ENCODE measurements at regions not wholly inside any gene's neighbourhood (a gene's known extent, or its start where the extent isn't known, plus 50 kb on each side); places are given as distances from the start of the nearest gene placed in this dataset.

GRCh38 chr21:41681939-41682718 lies 84.7 kb downstream of the RIPK4 start:
- no peak for TF ChIP-seq RAD21 (IDR thresholded peaks at IDR 0.05; ENCODE audit: low read length)
- TF ChIP-seq, protein P1, sequence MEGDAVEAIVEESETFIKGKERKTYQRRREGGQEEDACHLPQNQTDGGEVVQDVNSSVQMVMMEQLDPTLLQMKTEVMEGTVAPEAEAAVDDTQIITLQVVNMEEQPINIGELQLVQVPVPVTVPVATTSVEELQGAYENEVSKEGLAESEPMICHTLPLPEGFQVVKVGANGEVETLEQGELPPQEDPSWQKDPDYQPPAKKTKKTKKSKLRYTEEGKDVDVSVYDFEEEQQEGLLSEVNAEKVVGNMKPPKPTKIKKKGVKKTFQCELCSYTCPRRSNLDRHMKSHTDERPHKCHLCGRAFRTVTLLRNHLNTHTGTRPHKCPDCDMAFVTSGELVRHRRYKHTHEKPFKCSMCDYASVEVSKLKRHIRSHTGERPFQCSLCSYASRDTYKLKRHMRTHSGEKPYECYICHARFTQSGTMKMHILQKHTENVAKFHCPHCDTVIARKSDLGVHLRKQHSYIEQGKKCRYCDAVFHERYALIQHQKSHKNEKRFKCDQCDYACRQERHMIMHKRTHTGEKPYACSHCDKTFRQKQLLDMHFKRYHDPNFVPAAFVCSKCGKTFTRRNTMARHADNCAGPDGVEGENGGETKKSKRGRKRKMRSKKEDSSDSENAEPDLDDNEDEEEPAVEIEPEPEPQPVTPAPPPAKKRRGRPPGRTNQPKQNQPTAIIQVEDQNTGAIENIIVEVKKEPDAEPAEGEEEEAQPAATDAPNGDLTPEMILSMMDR (IDR thresholded peaks at IDR 0.05), result no peak
- no peak for TF ChIP-seq RCOR1 (IDR thresholded peaks at IDR 0.05; ENCODE audit: low read length)
- TF ChIP-seq EP300 (IDR thresholded peaks at IDR 0.05; ENCODE audit: borderline replicate concordance in 1 of 2, low read depth in 1 of 2, low read length in 1 of 2), result no peak
- TF ChIP-seq NFIC (IDR thresholded peaks at IDR 0.05; ENCODE audit: borderline replicate concordance), result no peak
- TF ChIP-seq MAX (IDR thresholded peaks at IDR 0.05; ENCODE audit: low read depth), result no peak
- TF ChIP-seq GATA2 (CRISPR knock-in tag; IDR thresholded peaks at IDR 0.05), result no peak
- TF ChIP-seq, protein P2, sequence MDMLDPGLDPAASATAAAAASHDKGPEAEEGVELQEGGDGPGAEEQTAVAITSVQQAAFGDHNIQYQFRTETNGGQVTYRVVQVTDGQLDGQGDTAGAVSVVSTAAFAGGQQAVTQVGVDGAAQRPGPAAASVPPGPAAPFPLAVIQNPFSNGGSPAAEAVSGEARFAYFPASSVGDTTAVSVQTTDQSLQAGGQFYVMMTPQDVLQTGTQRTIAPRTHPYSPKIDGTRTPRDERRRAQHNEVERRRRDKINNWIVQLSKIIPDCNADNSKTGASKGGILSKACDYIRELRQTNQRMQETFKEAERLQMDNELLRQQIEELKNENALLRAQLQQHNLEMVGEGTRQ (IDR thresholded peaks at IDR 0.05; ENCODE audit: borderline replicate concordance, low read depth, low read length), result no peak
- no peak for TF ChIP-seq ZBTB33 (IDR thresholded peaks at IDR 0.05; ENCODE audit: borderline replicate concordance, low read depth)
- TF ChIP-seq EZH2phosphoT487 (IDR thresholded peaks at IDR 0.05; ENCODE audit: borderline replicate concordance, low read depth), result no peak

Data from SK-N-SH (cell line).